Caco-2 (cell line): ENCODE measurements at regions not wholly inside any gene's neighbourhood (a gene's known extent, or its start where the extent isn't known, plus 50 kb on each side); places are given as distances from the start of the nearest gene placed in this dataset.

Experiments used
- BruUV-seq: library from RNA; stranded (reverse); fragments of 400-500 nt; replicated peaks from 2 replicates; lab custom pipeline; 2021; lab: Mats Ljungman, UMichigan
- CTCF ChIA-PET: fragments of 300-600 bp; sonication (Branson Sonifier 250); formaldehyde crosslinking; loops from one replicate; lab custom pipeline; 2022; ENCODE audit warnings: antibody characterized with exemption; lab: Charles Lee
- POLR2A ChIA-PET: fragments of 300-600 bp; sonication (Branson Sonifier 250); formaldehyde crosslinking; loops from one replicate; lab custom pipeline; 2022; ENCODE audit warnings: antibody characterized with exemption; lab: Charles Lee
- DNase-seq, 2 experiments: peaks; one replicate each; pipeline versions ENCODE4 v3.0.0 to v3.0.0-alpha.2; 2020 to 2022
- H3K27me3 ChIP-seq: replicated peaks from 2 replicates; pipeline ENCODE4 v1.6.0; 2011; ENCODE audit warnings: low read length; ENCODE audit not compliant: control insufficient read depth, insufficient read depth
- H3K36me3 ChIP-seq: 2 replicates; pipeline ENCODE4 v1.5.1; 2011; ENCODE audit warnings: low read length; ENCODE audit not compliant: control insufficient read depth, insufficient read depth
- H3K4me1 ChIP-seq: fragments of 250-450 bp; sonication (Bioruptor Pico); 2 replicates; pipeline ENCODE4 v1.5.1; 2020; ENCODE audit warnings: mild to moderate bottlenecking
- H3K4me3 ChIP-seq: 2 replicates; pipeline ENCODE4 v1.5.1; 2011; ENCODE audit warnings: low read depth, mild to moderate bottlenecking, control low read depth, low read length
- H3K9me3 ChIP-seq: fragments of 250-450 bp; sonication (Bioruptor Pico); 2 replicates; pipeline ENCODE4 v1.5.1; 2020; ENCODE audit warnings: mild to moderate bottlenecking, moderate library complexity
- H3K27ac Mint-ChIP-seq: one replicate; pipeline ENCODE4 v1.8.0; 2022; ENCODE audit warnings: mixed read lengths; ENCODE audit not compliant: unreplicated experiment
- H3K27me3 Mint-ChIP-seq: one replicate; pipeline ENCODE4 v1.8.0; 2022; ENCODE audit warnings: mixed read lengths; ENCODE audit not compliant: insufficient read depth, unreplicated experiment
- H3K36me3 Mint-ChIP-seq: one replicate; pipeline ENCODE4 v1.8.0; 2022; ENCODE audit warnings: mild to moderate bottlenecking, mixed read lengths; ENCODE audit not compliant: insufficient read depth, unreplicated experiment
- H3K4me1 Mint-ChIP-seq: one replicate; pipeline ENCODE4 v1.8.0; 2022; ENCODE audit warnings: low read depth, mixed read lengths; ENCODE audit not compliant: unreplicated experiment
- H3K4me3 Mint-ChIP-seq: one replicate; pipeline ENCODE4 v1.8.0; 2022; ENCODE audit warnings: mild to moderate bottlenecking, moderate library complexity, mixed read lengths; ENCODE audit not compliant: unreplicated experiment
- H3K9me3 Mint-ChIP-seq: one replicate; pipeline ENCODE4 v1.8.0; 2022; ENCODE audit warnings: mixed read lengths; ENCODE audit not compliant: unreplicated experiment
- CTCF ChIP-seq, 2 experiments: fragments of 200-600 bp in 1 of 2; IDR thresholded peaks; 1 replicate in 1 of 2; 2 replicates in 1 of 2; pipeline versions ENCODE4 v1.5.1 to v1.8.0; 2011 to 2022; ENCODE audit warnings: antibody characterized with exemption in 1 of 2, control low read depth in 1 of 2, inconsistent platforms in 1 of 2, low read depth in 1 of 2, low read length in 1 of 2, mild to moderate bottlenecking in 1 of 2, moderate library complexity in 1 of 2; ENCODE audit not compliant: insufficient read depth in 1 of 2, severe bottlenecking in 1 of 2, unreplicated experiment in 1 of 2
- intact Hi-C: fragments of 100-400 bp; cut with micrococcal nuclease; formaldehyde crosslinking; loops from one replicate; pipeline ENCODE4 v1.10.0; 2022; ENCODE audit not compliant: unreplicated experiment

DNA sequence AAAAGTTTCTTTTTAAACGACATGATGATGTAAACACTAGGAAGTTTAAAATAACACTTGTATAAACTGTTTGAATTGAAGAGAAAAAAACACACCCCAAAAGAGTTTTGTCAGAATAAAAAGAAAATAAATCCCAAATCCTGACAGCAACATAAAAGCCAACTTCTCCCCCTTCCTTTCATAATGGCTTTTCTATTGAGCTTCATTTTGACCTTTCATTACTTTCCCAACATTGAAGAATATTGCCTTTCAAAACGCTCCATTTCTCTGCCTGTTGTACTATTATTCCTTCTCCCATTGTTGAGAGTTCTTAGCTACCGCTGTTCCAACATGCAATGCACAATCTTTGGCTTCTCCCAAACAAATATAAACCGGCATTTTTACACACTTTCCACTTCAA, 448.5 kb downstream of the BCAT1 start:
- Mint-ChIP-seq H3K36me3 (no peaks in the 10 kb centered on the region), H3K9me3 (peaks cover 11% of the 10 kb centered on the region), H3K27ac (peak overlapping the region; percentile 16), H3K4me3 (no peak overlapping the region), H3K27me3 (no peaks in the 10 kb centered on the region), H3K4me1 (peaks cover 19% of the 10 kb centered on the region)
- H3K9me3 ChIP-seq = no peaks in the 10 kb centered on the region
- intact Hi-C loops = no loop called here
- ChIA-PET POLR2A (no interaction called here), CTCF (interaction anchor here (0.6 kb wide), 1 partner anchor 150 kb away, joined by 3 read pairs; no protein-coding TSS in a partner anchor)
- no peak for DNase-seq
- no peaks in the 10 kb centered on the region for H3K36me3 ChIP-seq
- no peaks in the 10 kb centered on the region for H3K27me3 ChIP-seq
- H3K4me3 ChIP-seq = no peak overlapping the region
- TF ChIP-seq CTCF (IDR thresholded peaks at IDR 0.05; ENCODE audit: insufficient read depth in 1 of 2, low read depth in 1 of 2, low read length in 1 of 2, severe bottlenecking in 1 of 2, unreplicated experiment in 1 of 2) = no peak
- no TSS peak for BruUV-seq
- H3K4me1 ChIP-seq = peaks cover 26% of the 10 kb centered on the region

DNA sequence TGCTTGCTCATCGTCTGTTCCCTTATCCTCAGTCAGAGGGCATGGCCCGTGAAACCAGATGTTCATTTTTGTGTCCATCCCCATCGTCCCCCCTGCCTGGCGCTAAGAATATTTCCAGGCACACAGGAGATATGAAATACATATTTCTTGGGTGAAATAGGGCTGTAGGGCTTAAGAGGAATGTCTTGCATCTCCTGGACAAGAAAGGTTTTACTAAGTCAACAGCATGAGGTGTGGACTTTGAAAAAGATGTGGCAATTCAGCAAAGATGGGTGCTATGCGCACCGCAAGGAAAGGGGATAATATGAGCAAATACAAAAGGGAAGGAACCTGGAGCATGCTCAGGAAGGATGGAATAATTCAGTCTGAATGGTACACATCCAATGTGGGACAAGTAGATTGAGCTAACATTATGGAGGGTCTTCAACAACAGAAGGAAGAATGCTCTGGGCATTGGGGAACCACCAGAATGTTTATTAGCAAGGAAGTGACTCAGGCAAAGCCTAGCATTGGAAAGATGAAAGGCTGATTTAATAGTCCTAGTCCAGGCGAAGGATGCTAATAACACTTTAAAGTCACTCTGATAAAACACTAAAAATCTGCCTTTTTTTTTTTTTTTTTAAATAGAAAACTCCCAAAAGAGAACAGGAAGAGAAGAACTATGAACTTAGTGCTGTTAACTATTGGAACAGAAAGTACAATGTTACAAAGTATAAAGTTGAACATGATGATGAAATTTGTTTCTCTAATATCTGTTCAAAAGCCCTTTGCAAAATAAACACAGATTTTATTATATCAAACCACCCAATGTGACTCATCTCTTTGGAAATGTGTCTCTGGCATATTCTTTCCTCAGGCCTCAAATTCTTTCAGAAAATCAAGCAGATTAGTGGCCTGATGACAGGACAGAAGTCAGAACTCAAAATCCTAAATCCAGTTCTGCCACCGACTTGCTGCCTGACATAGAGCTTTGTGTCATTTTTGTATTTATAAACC, 449.5 kb downstream of the BCAT1 start:
- no peak for TF ChIP-seq CTCF (IDR thresholded peaks at IDR 0.05; ENCODE audit: insufficient read depth in 1 of 2, low read depth in 1 of 2, low read length in 1 of 2, severe bottlenecking in 1 of 2, unreplicated experiment in 1 of 2)
- Mint-ChIP-seq H3K4me1 (peaks cover 19% of the 10 kb centered on the region), H3K27ac (peak overlapping the region; percentile 19), H3K9me3 (peaks cover 11% of the 10 kb centered on the region), H3K36me3 (no peaks in the 10 kb centered on the region), H3K27me3 (no peaks in the 10 kb centered on the region), H3K4me3 (peak overlapping the region; percentile 5)
- ChIA-PET CTCF (no interaction called here), POLR2A (interaction anchor here (0.9 kb wide), 1 partner anchor 35 kb away, joined by 3 read pairs; no protein-coding TSS in a partner anchor)
- H3K4me1 ChIP-seq = peaks cover 21% of the 10 kb centered on the region
- no peaks in the 10 kb centered on the region for H3K9me3 ChIP-seq
- intact Hi-C loops = loop anchor here (2.0 kb wide), 1 partner anchor 61 kb away; no protein-coding TSS in a partner anchor
- no peaks in the 10 kb centered on the region for H3K36me3 ChIP-seq
- peak in 1 of 2 experiments; percentile 50 for DNase-seq
- no peaks in the 10 kb centered on the region for H3K27me3 ChIP-seq
- H3K4me3 ChIP-seq = no peak overlapping the region
- BruUV-seq = no TSS peak

- Mint-ChIP-seq H3K36me3 (no peaks in the 10 kb centered on the region), H3K27me3 (no peaks in the 10 kb centered on the region), H3K4me3 (no peak overlapping the region), H3K4me1 (peaks cover 19% of the 10 kb centered on the region), H3K9me3 (peaks cover 11% of the 10 kb centered on the region), H3K27ac (no peak overlapping the region)
- H3K4me1 ChIP-seq = peaks cover 21% of the 10 kb centered on the region
- H3K9me3 ChIP-seq = no peaks in the 10 kb centered on the region
- H3K36me3 ChIP-seq = no peaks in the 10 kb centered on the region
- H3K4me3 ChIP-seq = no peak overlapping the region
- POLR2A ChIA-PET = no interaction called here
- BruUV-seq = no TSS peak
- intact Hi-C loops = no loop called here
- CTCF ChIA-PET = no interaction called here
- no peak for TF ChIP-seq CTCF (IDR thresholded peaks at IDR 0.05; ENCODE audit: insufficient read depth in 1 of 2, low read depth in 1 of 2, low read length in 1 of 2, severe bottlenecking in 1 of 2, unreplicated experiment in 1 of 2)
- no peak for DNase-seq
- H3K27me3 ChIP-seq = no peaks in the 10 kb centered on the region
Observed at GRCh38 chr12:24496755-24497154, 452.1 kb downstream of the BCAT1 start.
